ENCODE measurements at regions not wholly inside any gene's neighbourhood (a gene's known extent, or its start where the extent isn't known, plus 50 kb on each side); places are given as distances from the start of the nearest gene placed in this dataset.
A peak's percentile ranks its signal among the peaks of the same experiment; 100 is the strongest.
"Not testable (repeated sequence)": the region's sequence is repeated elsewhere in the genome, so short reads cannot be mapped to it uniquely, and the experiment has no call there.

- DNase-seq, result no peak
These were observed 101.5 kb upstream of the RAP1B start for GRCh38 chr12:68509242-68509641.

- DNase-seq, result no peak
These were observed 100.3 kb upstream of the RAP1B start for GRCh38 chr12:68510397-68510796.

GRCh38 chr12:68514807-68515411, 95.8 kb upstream of the RAP1B start:
- DNase-seq, result no peak

DNA sequence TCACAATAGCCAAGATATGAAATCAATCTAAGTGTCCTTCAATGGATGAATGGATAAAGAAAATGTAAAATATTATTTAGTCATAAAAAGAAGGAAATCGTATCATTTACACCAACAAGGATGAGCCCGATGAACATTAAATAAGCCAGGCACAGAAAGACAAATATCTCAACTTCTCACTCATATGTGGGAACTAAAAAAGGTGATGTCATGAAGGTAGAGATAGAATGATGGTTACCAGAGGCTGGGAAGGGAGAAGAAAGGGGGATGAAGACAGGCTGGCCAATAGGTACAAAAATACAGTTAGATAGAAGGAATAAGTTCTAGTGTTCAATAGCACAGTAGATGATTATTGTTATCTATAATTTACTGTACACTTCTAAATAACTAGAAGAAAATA, 94.9 kb upstream of the RAP1B start:
- DNase-seq, result no peak

DNA sequence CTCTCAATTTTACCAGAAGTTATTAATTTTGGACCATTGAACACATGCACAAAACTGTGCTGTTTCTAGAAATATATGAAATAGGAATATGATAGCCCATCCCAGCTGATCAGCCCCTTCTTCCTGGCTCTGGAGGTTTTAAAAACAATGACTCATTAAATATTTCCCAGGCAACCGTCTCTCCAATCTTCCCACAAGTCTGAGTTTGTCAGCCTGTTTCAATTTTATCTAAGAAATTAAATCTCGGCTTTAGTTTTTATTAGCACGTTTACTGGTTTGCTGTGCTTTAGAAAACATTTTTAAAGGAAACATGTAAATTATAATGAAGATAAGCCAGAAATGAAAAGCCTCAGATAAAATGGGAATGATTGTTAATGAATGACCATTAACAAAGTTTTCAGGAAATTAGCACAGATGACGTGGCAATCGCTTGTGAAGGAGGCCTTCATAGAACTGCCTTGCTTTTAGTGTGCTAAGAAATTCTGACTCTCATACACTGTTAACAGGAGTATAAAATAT, 89.3 kb upstream of the RAP1B start:
- DNase-seq, result peak; percentile 32

- peak; percentile 26 for DNase-seq
These were observed 88.7 kb upstream of the RAP1B start for GRCh38 chr12:68521848-68522502.

- DNase-seq, result no peak
These were observed 81.2 kb upstream of the RAP1B start for GRCh38 chr12:68529466-68529865.

DNA sequence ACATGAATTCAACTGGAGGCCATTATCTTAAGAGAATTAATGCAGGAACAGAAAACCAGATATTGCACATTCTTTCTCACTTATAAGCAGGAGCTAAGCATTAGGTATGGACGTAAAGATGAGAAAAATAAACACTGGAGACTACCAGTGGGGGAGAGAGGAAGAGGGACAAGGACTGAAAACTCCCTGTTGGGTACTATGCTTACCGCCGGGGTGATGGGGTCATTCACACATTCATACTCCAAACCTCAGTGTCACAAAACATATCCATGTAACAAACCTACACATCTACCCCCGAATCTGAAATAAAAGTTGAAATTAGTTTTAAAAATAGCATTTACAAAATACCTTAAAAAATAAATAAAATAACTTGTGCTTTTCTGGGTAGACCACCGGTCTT, 80.8 kb upstream of the RAP1B start:
- DNase-seq, result no peak

- no peak for DNase-seq
These were observed 80.4 kb upstream of the RAP1B start for GRCh38 chr12:68530299-68530698.

- DNase-seq, result peak; percentile 24
These were observed 79.7 kb upstream of the RAP1B start for GRCh38 chr12:68530965-68531364.

DNA sequence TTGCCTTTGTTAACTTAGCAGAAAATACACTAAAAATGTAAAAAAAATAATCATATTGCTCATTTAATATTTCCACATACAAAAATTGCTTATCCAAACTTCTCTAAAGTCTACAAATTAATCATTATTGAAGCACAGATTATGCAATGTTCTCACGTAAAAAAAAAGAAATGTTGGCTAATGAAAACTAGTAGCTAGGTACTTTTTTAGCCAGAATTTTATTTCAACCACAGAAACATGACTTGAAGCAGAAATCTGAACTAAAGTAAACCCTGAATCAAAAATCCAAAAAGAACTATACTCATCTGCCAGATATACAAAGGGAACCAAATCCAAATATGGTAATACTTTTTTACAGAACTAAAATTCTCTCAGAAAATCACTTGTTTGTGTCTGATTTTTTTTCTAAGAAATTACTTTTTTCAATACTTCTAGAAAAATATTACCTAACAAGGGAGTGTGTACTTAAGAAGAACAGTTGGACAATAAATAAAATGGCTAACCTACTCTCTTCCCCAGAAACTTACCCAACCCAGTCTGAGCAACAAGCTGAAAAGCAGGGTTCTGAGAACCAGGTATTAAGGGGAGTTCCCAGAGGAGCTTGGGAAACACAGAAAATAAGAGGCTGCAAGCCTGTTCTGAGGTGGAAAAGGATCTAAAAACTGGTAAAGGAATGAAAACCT, 78.4 kb upstream of the RAP1B start:
- DNase-seq, result no peak

GRCh38 chr12:68532887-68533248, 77.8 kb upstream of the RAP1B start:
- no peak for DNase-seq

DNA sequence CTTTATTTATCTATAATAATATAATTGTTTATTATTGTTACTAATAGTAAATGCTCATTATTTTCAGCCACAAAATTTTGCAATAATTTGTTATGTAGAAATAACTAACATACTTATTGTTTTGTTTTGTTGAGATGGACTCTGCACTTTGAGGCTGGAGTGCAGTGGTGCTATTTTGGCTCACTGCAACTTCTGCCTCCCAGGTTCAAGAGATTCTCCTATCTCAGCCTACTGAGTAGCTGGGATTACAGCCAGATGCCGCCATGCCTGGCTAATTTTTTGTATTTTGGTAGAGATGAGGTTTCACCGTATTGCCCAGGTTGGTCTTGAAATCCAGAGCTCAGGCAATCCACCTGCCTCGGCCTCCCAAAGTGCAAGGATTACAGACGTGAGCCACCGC, 76.6 kb upstream of the RAP1B start:
- no peak for DNase-seq

- DNase-seq, result no peak
These were observed 73.7 kb upstream of the RAP1B start for GRCh38 chr12:68536885-68537485.

DNA sequence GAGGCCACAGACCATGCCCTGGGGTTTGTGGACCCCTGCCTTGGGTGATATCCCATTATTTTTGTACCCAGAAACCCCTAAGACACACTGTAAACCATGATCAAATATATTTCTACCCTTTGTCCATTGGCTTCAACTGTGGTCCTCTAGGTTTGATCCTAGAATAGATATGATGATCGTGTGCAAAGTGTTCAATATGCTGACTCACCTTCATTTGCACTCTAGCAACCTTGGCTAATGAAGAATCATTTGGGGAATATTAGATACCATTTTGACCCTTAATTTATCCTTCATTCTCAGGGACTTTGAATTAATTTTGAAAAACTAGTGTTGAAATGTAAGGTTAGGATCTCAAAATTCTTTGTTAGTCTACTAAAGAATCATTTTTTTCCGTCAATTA, 73.1 kb upstream of the RAP1B start:
- no peak for DNase-seq

- peak; percentile 27 for DNase-seq
These were observed 71.7 kb upstream of the RAP1B start for GRCh38 chr12:68538726-68539614.

DNA sequence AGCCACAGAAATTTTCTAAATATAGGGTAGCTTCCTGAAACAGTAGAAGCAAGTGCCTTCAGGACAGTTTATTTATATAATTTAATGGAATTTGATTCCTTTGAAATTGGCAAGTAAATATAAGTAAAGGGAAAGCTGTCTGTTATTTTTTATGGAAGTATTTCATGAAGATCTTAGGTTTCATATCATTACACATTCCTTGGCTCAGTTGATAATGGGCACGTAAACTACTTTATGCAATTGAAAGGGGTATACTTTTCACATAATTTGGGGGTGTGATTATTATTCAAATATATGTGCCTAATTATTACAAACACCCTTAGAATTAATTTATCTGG, 71.1 kb upstream of the RAP1B start:
- DNase-seq, result no peak

- not testable (repeated sequence) for DNase-seq
These were observed 69.9 kb upstream of the RAP1B start for GRCh38 chr12:68540768-68541167.

- not testable (repeated sequence) for DNase-seq
These were observed 63.4 kb upstream of the RAP1B start for GRCh38 chr12:68547318-68547717.

- DNase-seq, result not testable (repeated sequence)
These were observed 58.0 kb upstream of the RAP1B start for GRCh38 chr12:68552605-68553195.

- no peak for DNase-seq
These were observed 53.5 kb upstream of the RAP1B start for GRCh38 chr12:68557011-68557730.
